Thyroid gland (tissue), 4 donors: ENCODE measurements at regions not wholly inside any gene's neighbourhood (a gene's known extent, or its start where the extent isn't known, plus 50 kb on each side); places are given as distances from the start of the nearest gene placed in this dataset.
A peak's percentile ranks its signal among the peaks of the same experiment; 100 is the strongest.

Experiments
- CTCF ChIP-seq, 6 experiments: fragments of 200-600 bp in 3 of 6; fragments of 450-650 bp in 3 of 6; sonication (generic) in 3 of 6; IDR thresholded peaks; one replicate each; pipeline ENCODE4 v1.5.1; 2016 to 2019; ENCODE audit warnings: antibody characterized with exemption in 6 of 6, mild to moderate bottlenecking in 2 of 6, inconsistent platforms in 1 of 6, moderate library complexity in 1 of 6
- POLR2A ChIP-seq, 2 donors: fragments of 450-650 bp; IDR thresholded peaks; one replicate each; pipeline ENCODE4 v1.6.1; 2017; ENCODE audit warnings: antibody characterized with exemption in 2 of 2, mild to moderate bottlenecking in 2 of 2, moderate library complexity in 1 of 2

GRCh38 chr12:54723379-54724256, 75.5 kb upstream of the DCD start:
- TF ChIP-seq CTCF (IDR thresholded peaks at IDR 0.05) (peak in 2 of 6 experiments; percentile 20 to 46), POLR2A (IDR thresholded peaks at IDR 0.05) (no peak)
